Right lobe of liver (tissue), 4 donors: ENCODE measurements at regions not wholly inside any gene's neighbourhood (a gene's known extent, or its start where the extent isn't known, plus 50 kb on each side); places are given as distances from the start of the nearest gene placed in this dataset.

Experiments
- CTCF ChIP-seq, 4 donors: fragments of 200-600 bp in 3 of 4; fragments of 450-650 bp in 1 of 4; IDR thresholded peaks; one replicate each; pipeline versions ENCODE4 v1.5.1 to v1.8.0; 2016 to 2022; ENCODE audit warnings: antibody characterized with exemption in 4 of 4, mild to moderate bottlenecking in 2 of 4
- POLR2A ChIP-seq: fragments of 450-650 bp; IDR thresholded peaks from one replicate; pipeline ENCODE4 v1.6.1; 2017; ENCODE audit warnings: antibody characterized with exemption, mild to moderate bottlenecking
- donor health status: DM: no; HTN: no; CAD: no.
- donor health status: DM: no; HTN: no; CAD: no.
- donor health status: DM: no; HTN: yes; CAD: no.

GRCh38 chr9:134548185-134548584 is 93.4 kb upstream of the COL5A1 start:
- TF ChIP-seq CTCF (IDR thresholded peaks at IDR 0.05) (no peak), POLR2A (no peak)
